Thyroid gland (tissue), 4 donors: ENCODE measurements at regions not wholly inside any gene's neighbourhood (a gene's known extent, or its start where the extent isn't known, plus 50 kb on each side); places are given as distances from the start of the nearest gene placed in this dataset.

ENCODE experiments used
- DNase-seq, 2 donors: peaks; one replicate each; pipeline ENCODE4 v3.0.0-alpha.2; 2019
- H3K27ac ChIP-seq, 3 donors: fragments of 200-600 bp; sonication (generic); 1 replicate in 2 of 3; 2 replicates in 1 of 3; pipeline ENCODE4 v1.5.1; 2016 to 2019; ENCODE audit warnings: mild to moderate bottlenecking in 1 of 3, moderate library complexity in 1 of 3
- H3K27me3 ChIP-seq: fragments of 200-600 bp; sonication (generic); one replicate; pipeline ENCODE4 v1.5.1; 2019
- H3K36me3 ChIP-seq, 2 donors: fragments of 200-600 bp; sonication (generic); one replicate each; pipeline ENCODE4 v1.5.1; 2016 to 2019
- H3K4me1 ChIP-seq, 2 donors: fragments of 200-600 bp; sonication (generic); one replicate each; pipeline ENCODE4 v1.5.1; 2017 to 2019
- H3K4me3 ChIP-seq, 3 donors: fragments of 200-600 bp; sonication (generic); replicated peaks in 1 of 3; 1 replicate in 2 of 3; 2 replicates in 1 of 3; pipeline ENCODE4 v1.5.1; 2016; ENCODE audit warnings: mild to moderate bottlenecking in 1 of 3
- H3K9me3 ChIP-seq: fragments of 200-600 bp; sonication (generic); one replicate; pipeline ENCODE4 v1.5.1; 2017
- POLR2A ChIP-seq, 2 donors: fragments of 450-650 bp; IDR thresholded peaks; one replicate each; pipeline ENCODE4 v1.6.1; 2017; ENCODE audit warnings: antibody characterized with exemption in 2 of 2, mild to moderate bottlenecking in 2 of 2, moderate library complexity in 1 of 2
- WGBS, 2 donors: methylation state at CpG; one replicate each; pipeline ENCODE4 v1.1.5; 2017; 5-methylcytosine and 5-hydroxymethylcytosine counted together
- intact Hi-C: fragments of 100-400 bp; cut with DNase I; formaldehyde crosslinking; loops from one replicate; pipeline ENCODE4 v1.15.1; 2023
- TF ChIP-seq, protein P1 (sequence below), 6 experiments: fragments of 200-600 bp in 3 of 6; fragments of 450-650 bp in 3 of 6; sonication (generic) in 3 of 6; IDR thresholded peaks; one replicate each; pipeline ENCODE4 v1.5.1; 2016 to 2019; ENCODE audit warnings: antibody characterized with exemption in 6 of 6, mild to moderate bottlenecking in 2 of 6, inconsistent platforms in 1 of 6, moderate library complexity in 1 of 6

DNA sequence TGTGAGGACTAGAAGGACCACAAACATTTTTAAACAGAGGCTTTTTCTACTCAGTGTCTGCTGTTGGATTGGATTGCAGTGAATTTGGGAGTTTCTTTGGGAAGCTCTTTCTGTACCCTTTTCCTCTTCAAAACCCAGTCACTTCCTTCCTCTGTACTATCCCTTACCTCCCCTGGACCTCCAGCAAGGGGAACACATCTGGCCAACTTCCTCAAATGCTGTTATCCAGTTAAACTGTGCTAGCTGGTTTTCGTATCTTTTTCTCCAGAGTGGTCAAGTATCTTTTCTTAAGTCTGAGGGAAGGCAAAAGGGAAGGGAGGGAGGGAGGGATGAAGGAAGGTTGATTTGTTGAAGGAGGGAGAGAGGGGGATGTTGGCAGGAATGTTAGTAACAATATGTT, 99.2 kb upstream of the TNR start:
- WGBS, 2 donors = 38 to 67% methylated on average over 1 of the region's 1 CpG

DNA sequence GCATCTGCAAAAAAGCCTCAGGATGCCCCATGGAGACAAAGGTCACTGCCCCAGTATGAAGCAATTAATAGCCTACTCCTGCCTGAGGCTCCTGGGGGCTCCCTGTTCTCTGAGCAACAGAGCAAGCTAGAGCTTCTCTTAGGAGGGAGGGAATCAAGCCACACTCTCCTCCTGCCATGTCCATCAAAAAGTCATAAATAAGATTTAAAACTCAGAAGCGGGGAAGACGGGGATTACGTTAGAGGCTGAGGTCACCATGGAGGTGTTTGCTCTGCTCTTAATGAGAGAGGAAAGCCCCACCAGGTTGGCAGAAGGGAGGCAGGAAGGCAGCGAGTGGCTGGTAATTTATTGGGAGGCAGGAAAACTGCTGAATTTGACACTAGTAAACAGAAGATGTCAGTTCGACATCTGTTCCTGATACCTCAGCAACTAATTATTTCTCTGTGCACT, 98.4 kb upstream of the TNR start:
- H3K36me3 ChIP-seq = no peaks in the 10 kb centered on the region
- no peaks in the 10 kb centered on the region for H3K4me1 ChIP-seq
- TF ChIP-seq, protein P1, sequence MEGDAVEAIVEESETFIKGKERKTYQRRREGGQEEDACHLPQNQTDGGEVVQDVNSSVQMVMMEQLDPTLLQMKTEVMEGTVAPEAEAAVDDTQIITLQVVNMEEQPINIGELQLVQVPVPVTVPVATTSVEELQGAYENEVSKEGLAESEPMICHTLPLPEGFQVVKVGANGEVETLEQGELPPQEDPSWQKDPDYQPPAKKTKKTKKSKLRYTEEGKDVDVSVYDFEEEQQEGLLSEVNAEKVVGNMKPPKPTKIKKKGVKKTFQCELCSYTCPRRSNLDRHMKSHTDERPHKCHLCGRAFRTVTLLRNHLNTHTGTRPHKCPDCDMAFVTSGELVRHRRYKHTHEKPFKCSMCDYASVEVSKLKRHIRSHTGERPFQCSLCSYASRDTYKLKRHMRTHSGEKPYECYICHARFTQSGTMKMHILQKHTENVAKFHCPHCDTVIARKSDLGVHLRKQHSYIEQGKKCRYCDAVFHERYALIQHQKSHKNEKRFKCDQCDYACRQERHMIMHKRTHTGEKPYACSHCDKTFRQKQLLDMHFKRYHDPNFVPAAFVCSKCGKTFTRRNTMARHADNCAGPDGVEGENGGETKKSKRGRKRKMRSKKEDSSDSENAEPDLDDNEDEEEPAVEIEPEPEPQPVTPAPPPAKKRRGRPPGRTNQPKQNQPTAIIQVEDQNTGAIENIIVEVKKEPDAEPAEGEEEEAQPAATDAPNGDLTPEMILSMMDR (IDR thresholded peaks at IDR 0.05) = no peak
- no peak for TF ChIP-seq POLR2A (IDR thresholded peaks at IDR 0.05)
- H3K27me3 ChIP-seq = no peaks in the 10 kb centered on the region
- no peaks in the 10 kb centered on the region for H3K9me3 ChIP-seq
- H3K4me3 ChIP-seq = no peak overlapping the region
- H3K27ac ChIP-seq = no peak overlapping the region
- no peak for DNase-seq
- WGBS, 2 donors = 57 to 63% methylated on average over 5 of the region's 5 CpGs
- intact Hi-C loops = no loop called here

More for the DNA sequence above, 99.2 kb upstream of the TNR start:
- intact Hi-C loops = no loop called here
- H3K4me1 ChIP-seq = no peaks in the 10 kb centered on the region
- no peaks in the 10 kb centered on the region for H3K27me3 ChIP-seq
- H3K9me3 ChIP-seq = no peaks in the 10 kb centered on the region
- no peak for TF ChIP-seq POLR2A (IDR thresholded peaks at IDR 0.05)
- TF ChIP-seq, protein P1 (IDR thresholded peaks at IDR 0.05) = no peak
- H3K4me3 ChIP-seq = no peak overlapping the region
- H3K27ac ChIP-seq = no peak overlapping the region
- no peak for DNase-seq
- H3K36me3 ChIP-seq = no peaks in the 10 kb centered on the region

DNA sequence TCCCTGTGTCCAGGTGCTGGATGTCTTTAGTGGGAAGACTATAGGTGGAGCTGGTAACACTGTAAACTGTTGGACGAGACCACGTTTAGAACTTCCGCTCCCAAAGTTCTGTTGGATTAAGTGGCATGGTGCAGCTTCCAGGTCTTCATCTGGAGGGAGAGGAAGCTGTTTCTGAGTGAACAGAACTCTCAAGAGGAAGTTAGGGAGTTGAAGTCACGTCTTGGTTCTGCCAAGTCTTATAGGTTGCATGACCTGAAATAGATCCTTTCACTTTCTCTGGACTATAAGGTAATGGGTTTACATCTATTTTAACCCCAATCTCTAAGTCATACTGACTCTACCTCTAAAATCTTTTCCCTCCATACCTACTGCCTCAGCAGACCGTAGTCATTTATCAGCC, 97.4 kb upstream of the TNR start:
- no peak for DNase-seq
- Histone ChIP-seq H3K36me3 (no peaks in the 10 kb centered on the region), H3K9me3 (no peaks in the 10 kb centered on the region), H3K27me3 (no peaks in the 10 kb centered on the region), H3K27ac (no peak overlapping the region), H3K4me1 (no peaks in the 10 kb centered on the region), H3K4me3 (no peak overlapping the region)
- WGBS, 2 donors = 72 to 75% methylated on average over 5 of the region's 5 CpGs
- TF ChIP-seq, protein P1 (IDR thresholded peaks at IDR 0.05) = no peak
- TF ChIP-seq POLR2A (IDR thresholded peaks at IDR 0.05) = no peak
- intact Hi-C loops = no loop called here

DNA sequence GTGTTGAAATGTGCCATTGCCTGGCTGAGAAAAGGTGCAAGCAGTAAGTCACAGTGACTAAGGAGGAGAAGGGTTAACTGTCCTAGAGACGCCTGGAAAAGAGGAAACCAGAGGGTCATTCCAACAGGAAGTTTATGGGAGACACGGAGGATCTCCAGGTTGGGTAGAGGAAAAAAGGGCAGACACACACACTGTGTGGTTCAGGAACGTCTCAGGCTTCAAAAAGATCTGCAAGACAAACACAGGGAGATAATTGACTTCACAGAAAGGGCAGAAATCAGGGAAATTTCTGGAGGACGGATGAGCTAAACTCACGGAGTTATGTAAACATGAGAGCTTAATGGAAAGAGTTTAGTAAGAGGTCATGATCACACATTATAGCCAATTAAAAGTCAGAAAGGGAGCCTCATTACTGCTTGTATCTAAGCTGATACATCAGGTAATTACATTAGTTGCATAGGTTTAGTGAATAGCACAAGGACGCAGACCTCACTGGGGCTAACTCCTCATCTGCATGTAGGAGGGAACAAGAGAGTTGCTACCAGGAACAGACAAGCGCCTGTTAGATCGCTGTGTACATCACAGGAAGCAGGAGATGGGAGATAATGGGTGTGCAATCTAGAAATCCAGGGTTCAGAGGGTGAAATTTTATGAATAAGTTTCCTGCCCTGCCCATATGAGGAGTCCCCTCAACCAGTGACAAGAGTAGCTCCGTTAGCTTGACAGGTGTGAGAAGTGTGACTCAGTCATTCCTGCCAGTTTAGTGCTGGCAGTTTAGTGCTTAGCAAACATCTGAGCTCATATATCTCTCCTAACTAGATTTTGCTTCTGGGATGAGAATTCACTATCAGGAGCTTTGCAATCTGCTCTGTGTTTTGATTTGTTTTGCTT, 96.6 kb upstream of the TNR start:
- H3K36me3 ChIP-seq = no peaks in the 10 kb centered on the region
- no peaks in the 10 kb centered on the region for H3K27me3 ChIP-seq
- 29 to 35% methylated on average over 8 to 9 of the region's 9 CpGs for WGBS, 2 donors
- TF ChIP-seq POLR2A (IDR thresholded peaks at IDR 0.05) = no peak
- TF ChIP-seq, protein P1 (IDR thresholded peaks at IDR 0.05) = no peak
- intact Hi-C loops = no loop called here
- no peak overlapping the region for H3K27ac ChIP-seq
- H3K9me3 ChIP-seq = no peaks in the 10 kb centered on the region
- no peak overlapping the region for H3K4me3 ChIP-seq
- DNase-seq = no peak
- H3K4me1 ChIP-seq = no peaks in the 10 kb centered on the region

DNA sequence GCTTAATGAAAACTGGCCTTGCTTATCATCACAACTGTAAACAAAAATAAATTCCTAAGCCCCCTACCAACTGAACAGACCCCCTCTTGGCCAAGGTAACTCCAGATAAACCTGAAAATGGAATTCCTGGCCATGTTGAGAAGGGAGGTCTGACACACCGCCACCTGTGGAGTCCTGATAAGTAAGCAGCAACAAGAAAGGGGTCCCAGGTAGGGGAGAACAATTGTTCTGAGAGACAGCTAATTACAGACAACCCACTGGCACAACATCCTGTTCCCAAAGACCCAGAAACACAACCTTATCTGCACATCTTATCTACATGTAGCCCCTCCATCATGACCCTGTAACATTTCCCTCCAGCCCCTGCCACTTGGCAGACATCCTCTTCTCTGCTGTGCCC, 91.2 kb upstream of the TNR start:
- no peak overlapping the region for H3K27ac ChIP-seq
- WGBS, 2 donors = 75 to 100% methylated on average over 1 of the region's 1 CpG
- no peak for DNase-seq
- no peaks in the 10 kb centered on the region for H3K36me3 ChIP-seq
- H3K27me3 ChIP-seq = no peaks in the 10 kb centered on the region
- no peak overlapping the region for H3K4me3 ChIP-seq
- no peaks in the 10 kb centered on the region for H3K9me3 ChIP-seq
- no peak for TF ChIP-seq POLR2A (IDR thresholded peaks at IDR 0.05)
- TF ChIP-seq, protein P1 (IDR thresholded peaks at IDR 0.05) = no peak
- intact Hi-C loops = no loop called here
- H3K4me1 ChIP-seq = no peaks in the 10 kb centered on the region
